Osteoblast (primary cell): ENCODE measurements at regions not wholly inside any gene's neighbourhood (a gene's known extent, or its start where the extent isn't known, plus 50 kb on each side); places are given as distances from the start of the nearest gene placed in this dataset.
"Not testable (repeated sequence)": the region's sequence is repeated elsewhere in the genome, so short reads cannot be mapped to it uniquely, and the experiment has no call there.

Experiments
- DNase-seq: peaks from one replicate; pipeline ENCODE4 v3.0.0; 2011; ENCODE audit warnings: low spot score, mixed read lengths; ENCODE audit not compliant: insufficient read length; ENCODE audit errors: missing footprints
- H2AFZ ChIP-seq: 2 replicates; pipeline ENCODE4 v1.6.0; 2011; ENCODE audit warnings: mild to moderate bottlenecking, low read length
- H3K27ac ChIP-seq: 2 replicates; pipeline ENCODE4 v1.5.1; 2011; ENCODE audit warnings: mild to moderate bottlenecking, low read depth, low read length, moderate library complexity
- H3K27me3 ChIP-seq: 2 replicates; pipeline ENCODE4 v1.6.0; 2012; ENCODE audit warnings: mild to moderate bottlenecking, control low read depth, inconsistent platforms, low read length, moderate library complexity; ENCODE audit not compliant: insufficient read depth
- H3K36me3 ChIP-seq: 2 replicates; pipeline ENCODE4 v1.5.1; 2011; ENCODE audit warnings: mild to moderate bottlenecking, low read length, control low read depth, moderate library complexity; ENCODE audit not compliant: insufficient read depth
- H3K4me1 ChIP-seq: 2 replicates; pipeline ENCODE4 v1.5.1; 2011; ENCODE audit warnings: mild to moderate bottlenecking, low read length, control low read depth, moderate library complexity; ENCODE audit not compliant: insufficient read depth
- H3K4me2 ChIP-seq: 2 replicates; pipeline ENCODE4 v1.6.0; 2011; ENCODE audit warnings: mild to moderate bottlenecking, low read length; ENCODE audit not compliant: insufficient read depth
- H3K4me3 ChIP-seq: fragments of 200-600 bp; sonication (generic); 3 replicates; pipeline ENCODE4 v1.5.1; 2012; ENCODE audit warnings: mild to moderate bottlenecking, low read length, inconsistent platforms; ENCODE audit not compliant: insufficient read depth
- H3K79me2 ChIP-seq: 2 replicates; pipeline ENCODE4 v1.6.0; 2012; ENCODE audit warnings: mild to moderate bottlenecking, low read length, control low read depth, inconsistent platforms; ENCODE audit not compliant: insufficient read depth
- H3K9me3 ChIP-seq: 2 replicates; pipeline ENCODE4 v1.5.1; 2011; ENCODE audit warnings: low read depth, low read length, control low read depth
- H4K20me1 ChIP-seq: 2 replicates; pipeline ENCODE4 v1.6.0; 2012; ENCODE audit warnings: mild to moderate bottlenecking, low read length, control low read depth; ENCODE audit not compliant: insufficient read depth
- TF ChIP-seq, protein P1 (sequence below): IDR thresholded peaks from 2 replicates; pipeline ENCODE4 v1.5.1; 2011; ENCODE audit warnings: mild to moderate bottlenecking, low read depth, low read length, moderate library complexity; ENCODE audit errors: extremely low read depth

- no peaks in the 10 kb centered on the region for H3K79me2 ChIP-seq
- H3K27me3 ChIP-seq, result peaks cover 38% of the 10 kb centered on the region
- no peaks in the 10 kb centered on the region for H3K9me3 ChIP-seq
- no peaks in the 10 kb centered on the region for H3K4me1 ChIP-seq
- TF ChIP-seq, protein P1, sequence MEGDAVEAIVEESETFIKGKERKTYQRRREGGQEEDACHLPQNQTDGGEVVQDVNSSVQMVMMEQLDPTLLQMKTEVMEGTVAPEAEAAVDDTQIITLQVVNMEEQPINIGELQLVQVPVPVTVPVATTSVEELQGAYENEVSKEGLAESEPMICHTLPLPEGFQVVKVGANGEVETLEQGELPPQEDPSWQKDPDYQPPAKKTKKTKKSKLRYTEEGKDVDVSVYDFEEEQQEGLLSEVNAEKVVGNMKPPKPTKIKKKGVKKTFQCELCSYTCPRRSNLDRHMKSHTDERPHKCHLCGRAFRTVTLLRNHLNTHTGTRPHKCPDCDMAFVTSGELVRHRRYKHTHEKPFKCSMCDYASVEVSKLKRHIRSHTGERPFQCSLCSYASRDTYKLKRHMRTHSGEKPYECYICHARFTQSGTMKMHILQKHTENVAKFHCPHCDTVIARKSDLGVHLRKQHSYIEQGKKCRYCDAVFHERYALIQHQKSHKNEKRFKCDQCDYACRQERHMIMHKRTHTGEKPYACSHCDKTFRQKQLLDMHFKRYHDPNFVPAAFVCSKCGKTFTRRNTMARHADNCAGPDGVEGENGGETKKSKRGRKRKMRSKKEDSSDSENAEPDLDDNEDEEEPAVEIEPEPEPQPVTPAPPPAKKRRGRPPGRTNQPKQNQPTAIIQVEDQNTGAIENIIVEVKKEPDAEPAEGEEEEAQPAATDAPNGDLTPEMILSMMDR, result no peak
- H3K4me3 ChIP-seq, result no peak overlapping the region
- H4K20me1 ChIP-seq, result no peaks in the 10 kb centered on the region
- H3K36me3 ChIP-seq, result no peaks in the 10 kb centered on the region
- no peak overlapping the region for H2AFZ ChIP-seq
- DNase-seq, result peak; percentile 86
- H3K4me2 ChIP-seq, result no peak overlapping the region
- no peak overlapping the region for H3K27ac ChIP-seq
Observed at GRCh38 chr11:69899957-69900821, 81.0 kb upstream of the FGF3 start.

DNA sequence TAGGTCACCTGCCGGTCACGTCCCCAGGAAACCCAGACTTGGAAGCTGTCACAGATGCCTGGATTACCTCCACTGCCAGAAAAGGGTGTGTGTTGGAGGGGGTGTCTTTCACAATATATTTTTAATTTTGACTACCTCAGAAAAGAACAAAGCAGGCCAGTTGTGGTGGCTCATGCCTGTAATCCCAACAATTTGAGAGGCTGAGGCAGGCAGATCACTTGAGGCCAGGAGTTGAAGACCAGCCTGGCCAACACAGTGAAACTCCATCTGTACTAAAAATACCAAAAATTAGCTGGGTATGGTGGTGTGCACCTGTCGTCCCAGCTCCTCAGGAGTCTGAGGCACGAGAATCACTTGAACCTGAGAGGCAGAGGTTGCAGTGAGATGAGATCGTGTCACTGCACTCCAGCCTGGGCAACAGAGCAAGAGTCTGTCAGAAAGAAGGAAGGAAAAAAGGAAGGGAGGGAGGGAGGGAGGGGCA, 81.6 kb upstream of the FGF3 start:
- H3K27ac ChIP-seq, H3K9me3 ChIP-seq, H3K4me1 ChIP-seq, H2AFZ ChIP-seq, H4K20me1 ChIP-seq, H3K4me3 ChIP-seq, H3K4me2 ChIP-seq, DNase-seq, H3K36me3 ChIP-seq, H3K79me2 ChIP-seq: not testable (repeated sequence)
- H3K27me3 ChIP-seq, result peaks cover 36% of the 10 kb centered on the region

GRCh38 chr11:69902337-69902736, 83.1 kb upstream of the FGF3 start:
- TF ChIP-seq, protein P1, result no peak
- H4K20me1 ChIP-seq, result no peaks in the 10 kb centered on the region
- H3K9me3 ChIP-seq, result no peaks in the 10 kb centered on the region
- H3K4me1 ChIP-seq, result no peaks in the 10 kb centered on the region
- no peak overlapping the region for H2AFZ ChIP-seq
- H3K79me2 ChIP-seq, result no peaks in the 10 kb centered on the region
- peak; percentile 36 for DNase-seq
- H3K27ac ChIP-seq, result no peak overlapping the region
- no peak overlapping the region for H3K4me3 ChIP-seq
- peaks cover 34% of the 10 kb centered on the region for H3K27me3 ChIP-seq
- no peaks in the 10 kb centered on the region for H3K36me3 ChIP-seq
- no peak overlapping the region for H3K4me2 ChIP-seq

DNA sequence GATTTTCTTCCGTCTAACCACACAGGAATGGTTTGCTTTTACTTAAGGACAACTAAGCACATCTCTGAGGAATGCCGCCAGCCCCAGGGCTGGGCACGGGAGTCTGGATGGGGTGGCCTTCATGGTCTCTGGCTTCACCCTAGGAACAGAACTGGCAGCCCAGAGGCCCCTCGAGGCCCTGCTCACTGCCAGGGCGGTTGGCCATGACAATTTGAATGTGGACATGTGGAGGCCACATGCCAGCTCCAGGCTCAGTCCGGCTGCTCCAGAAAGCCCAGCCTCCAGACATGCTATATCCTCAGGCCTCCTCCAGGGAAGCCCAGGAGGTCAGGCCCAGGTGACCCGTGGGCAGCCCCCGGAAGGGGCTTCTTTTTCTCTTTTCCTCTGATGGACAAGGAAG, 84.0 kb upstream of the FGF3 start:
- Histone ChIP-seq H3K4me2 (no peak overlapping the region), H3K79me2 (no peaks in the 10 kb centered on the region), H2AFZ (no peak overlapping the region), H3K27me3 (peaks cover 26% of the 10 kb centered on the region), H3K9me3 (no peaks in the 10 kb centered on the region), H3K36me3 (no peaks in the 10 kb centered on the region), H4K20me1 (no peaks in the 10 kb centered on the region), H3K4me1 (no peaks in the 10 kb centered on the region), H3K27ac (no peak overlapping the region), H3K4me3 (no peak overlapping the region)
- peak; percentile 44 for DNase-seq
- TF ChIP-seq, protein P1, result no peak
